ENCODE measurements at regions not wholly inside any gene's neighbourhood (a gene's known extent, or its start where the extent isn't known, plus 50 kb on each side); places are given as distances from the start of the nearest gene placed in this dataset.

GRCh38 chr20:29296256-29297230, 1960.9 kb upstream of the DEFB115 start:
- Histone ChIP-seq H3K4me3 (ENCODE audit: insufficient read depth, low read length, poor library complexity, severe bottlenecking) (no peak overlapping the region), H3K27me3 (ENCODE audit: low read length) (no peaks in the 10 kb centered on the region), H3K36me3 (ENCODE audit: low read length) (no peaks in the 10 kb centered on the region), H3K9ac (ENCODE audit: low read length) (no peak overlapping the region), H3K27ac (ENCODE audit: low read depth, low read length) (no peak overlapping the region), H3F3A (ENCODE audit: insufficient read depth) (no peaks in the 10 kb centered on the region), H2AFZ (ENCODE audit: low read depth, low read length, severe bottlenecking) (no peak overlapping the region), H3K4me2 (ENCODE audit: low read depth, low read length, poor library complexity, severe bottlenecking) (no peak overlapping the region), H4K20me1 (ENCODE audit: low read depth, low read length) (no peaks in the 10 kb centered on the region), H3K9me3 (ENCODE audit: insufficient read depth, low read length) (peaks cover 5% of the 10 kb centered on the region; the same call in 1 of the 2 replicates), H3K79me2 (ENCODE audit: insufficient read depth, low read length) (no peaks in the 10 kb centered on the region), H3K9me2 (replicated peaks; ENCODE audit: insufficient read depth, low read length) (no peaks in the 10 kb centered on the region)
- TF ChIP-seq EZH2phosphoT487 (conservative IDR thresholded peaks at IDR 0.05; ENCODE audit: low read length) (no peak), CTCF (IDR thresholded peaks at IDR 0.05; ENCODE audit: insufficient read depth, low read length, poor library complexity, severe bottlenecking) (no peak)

- Histone ChIP-seq H2AFZ (ENCODE audit: low read depth, low read length, severe bottlenecking) (no peak overlapping the region), H3K9me3 (ENCODE audit: insufficient read depth, low read length) (peaks cover 8% of the 10 kb centered on the region; the same call in 1 of the 2 replicates)
- TF ChIP-seq EZH2phosphoT487 (conservative IDR thresholded peaks at IDR 0.05; ENCODE audit: low read length) (no peak), CTCF (IDR thresholded peaks at IDR 0.05; ENCODE audit: insufficient read depth, low read length, poor library complexity, severe bottlenecking) (no peak)
Observed at GRCh38 chr20:29297411-29298270, 1959.8 kb upstream of the DEFB115 start.

GRCh38 chr20:29298271-29298590, 1959.2 kb upstream of the DEFB115 start:
- no peaks in the 10 kb centered on the region for H3K27me3 ChIP-seq (ENCODE audit: low read length)
- no peaks in the 10 kb centered on the region for H3K36me3 ChIP-seq (ENCODE audit: low read length)
- no peaks in the 10 kb centered on the region for H3F3A ChIP-seq (ENCODE audit: insufficient read depth)
- TF ChIP-seq EZH2phosphoT487 (conservative IDR thresholded peaks at IDR 0.05; ENCODE audit: low read length): no peak
- H3K9ac ChIP-seq (ENCODE audit: low read length): no peak overlapping the region
- H3K4me3 ChIP-seq (ENCODE audit: insufficient read depth, low read length, poor library complexity, severe bottlenecking): no peak overlapping the region
- peaks cover 8% of the 10 kb centered on the region; the same call in 1 of the 2 replicates for H3K9me3 ChIP-seq (ENCODE audit: insufficient read depth, low read length)
- H2AFZ ChIP-seq (ENCODE audit: low read depth, low read length, severe bottlenecking): no peak overlapping the region
- no peaks in the 10 kb centered on the region for H3K79me2 ChIP-seq (ENCODE audit: insufficient read depth, low read length)
- no peaks in the 10 kb centered on the region for H4K20me1 ChIP-seq (ENCODE audit: low read depth, low read length)
- no peaks in the 10 kb centered on the region for H3K9me2 ChIP-seq (replicated peaks; ENCODE audit: insufficient read depth, low read length)
- no peak overlapping the region for H3K4me2 ChIP-seq (ENCODE audit: low read depth, low read length, poor library complexity, severe bottlenecking)
- no peak overlapping the region for H3K27ac ChIP-seq (ENCODE audit: low read depth, low read length)

More at GRCh38 chr20:29297411-29298270, 1959.8 kb upstream of the DEFB115 start:
- H3K36me3 ChIP-seq (ENCODE audit: low read length): no peaks in the 10 kb centered on the region
- no peak overlapping the region for H3K27ac ChIP-seq (ENCODE audit: low read depth, low read length)
- no peaks in the 10 kb centered on the region for H3K27me3 ChIP-seq (ENCODE audit: low read length)
- no peaks in the 10 kb centered on the region for H3K79me2 ChIP-seq (ENCODE audit: insufficient read depth, low read length)
- H3K4me3 ChIP-seq (ENCODE audit: insufficient read depth, low read length, poor library complexity, severe bottlenecking): no peak overlapping the region
- H3K4me2 ChIP-seq (ENCODE audit: low read depth, low read length, poor library complexity, severe bottlenecking): no peak overlapping the region
- H3F3A ChIP-seq (ENCODE audit: insufficient read depth): no peaks in the 10 kb centered on the region
- H3K9me2 ChIP-seq (replicated peaks; ENCODE audit: insufficient read depth, low read length): no peaks in the 10 kb centered on the region
- no peak overlapping the region for H3K9ac ChIP-seq (ENCODE audit: low read length)
- H4K20me1 ChIP-seq (ENCODE audit: low read depth, low read length): no peaks in the 10 kb centered on the region
